ENCODE measurements at regions not wholly inside any gene's neighbourhood (a gene's known extent, or its start where the extent isn't known, plus 50 kb on each side); places are given as distances from the start of the nearest gene placed in this dataset.
"Not testable (repeated sequence)": the region's sequence is repeated elsewhere in the genome, so short reads cannot be mapped to it uniquely, and the experiment has no call there.

DNA sequence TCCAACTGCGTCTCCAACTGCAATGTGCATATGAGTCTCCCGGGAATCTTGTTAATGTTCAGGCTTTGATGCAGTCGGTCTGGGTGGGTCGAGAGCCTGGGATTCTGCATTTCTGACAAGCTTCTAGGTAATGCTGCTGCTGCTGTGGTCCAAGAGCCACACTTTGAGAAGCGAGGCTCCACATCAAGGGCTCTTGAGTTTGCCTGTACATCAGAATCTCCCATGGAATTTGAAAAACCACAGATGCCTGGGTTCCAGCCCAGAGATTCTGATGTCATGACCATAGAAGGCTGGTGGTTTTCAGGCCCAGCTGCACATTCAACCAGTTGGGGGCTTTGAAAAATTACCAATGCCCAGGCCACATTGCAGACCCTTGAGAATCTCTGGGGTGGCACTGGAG, 93.9 kb upstream of the TARDBP start:
- no peak for TF ChIP-seq CTCF (IDR thresholded peaks at IDR 0.05; ENCODE audit: unreplicated experiment)
- H3K27me3 Mint-ChIP-seq (ENCODE audit: low read depth), result peaks cover 5% of the 10 kb centered on the region
- no peak for DNase-seq (ENCODE audit: low spot score in 2 of 2, unreplicated experiment in 2 of 2)
- H3K36me3 Mint-ChIP-seq, result no peaks in the 10 kb centered on the region
- H3K9me3 Mint-ChIP-seq, result no peaks in the 10 kb centered on the region
- no peak overlapping the region for H3K4me3 Mint-ChIP-seq
- H3K27ac Mint-ChIP-seq, result no peak overlapping the region
- peaks cover 5% of the 10 kb centered on the region for H3K4me1 Mint-ChIP-seq

GRCh38 chr1:10920063-10920626, 92.3 kb upstream of the TARDBP start:
- H3K4me1 Mint-ChIP-seq, result peaks cover 5% of the 10 kb centered on the region
- H3K27ac Mint-ChIP-seq, result no peak overlapping the region
- peaks cover 5% of the 10 kb centered on the region for H3K27me3 Mint-ChIP-seq (ENCODE audit: low read depth)
- TF ChIP-seq CTCF (IDR thresholded peaks at IDR 0.05; ENCODE audit: unreplicated experiment), result no peak
- DNase-seq (ENCODE audit: low spot score in 2 of 2, unreplicated experiment in 2 of 2), result no peak
- H3K9me3 Mint-ChIP-seq, result no peaks in the 10 kb centered on the region
- no peak overlapping the region for H3K4me3 Mint-ChIP-seq
- H3K36me3 Mint-ChIP-seq, result no peaks in the 10 kb centered on the region

DNA sequence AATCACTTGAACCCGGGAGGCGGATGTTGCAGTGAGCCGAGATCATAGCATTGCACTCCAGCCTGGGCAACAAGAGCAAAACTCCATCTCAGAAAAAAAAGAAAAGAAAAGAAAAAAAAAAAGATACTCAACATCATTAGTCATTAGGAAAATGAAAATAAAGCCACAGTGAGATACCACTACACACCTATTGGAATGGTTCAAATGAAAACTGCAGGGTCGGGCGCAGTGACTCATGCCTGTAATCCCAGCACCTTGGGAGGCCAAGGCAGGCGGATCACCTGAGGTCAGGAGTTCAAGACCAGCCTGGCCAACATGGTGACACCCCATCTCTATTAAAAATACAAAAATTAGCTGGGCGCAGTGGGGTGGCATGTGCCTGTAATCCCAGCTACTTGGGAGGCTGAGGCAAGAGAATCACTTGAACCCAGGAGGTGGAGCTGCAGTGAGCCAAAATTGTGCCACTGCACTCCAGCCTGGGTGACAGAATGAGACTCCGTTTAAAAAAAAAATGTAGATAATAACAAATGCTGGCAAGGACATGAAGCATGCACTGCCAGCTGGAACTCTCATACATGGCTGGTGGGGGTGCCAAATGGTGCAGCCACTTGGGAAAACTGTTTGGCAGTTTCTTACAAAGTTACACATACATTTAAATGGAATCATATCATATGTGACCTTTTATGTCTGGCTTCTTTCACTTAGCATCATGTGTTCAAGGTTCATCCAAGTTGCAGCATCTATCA, 90.0 kb upstream of the TARDBP start:
- not testable (repeated sequence) for H3K27me3 Mint-ChIP-seq (ENCODE audit: low read depth); H3K27ac Mint-ChIP-seq; H3K4me1 Mint-ChIP-seq; H3K4me3 Mint-ChIP-seq; H3K36me3 Mint-ChIP-seq; DNase-seq (ENCODE audit: low spot score in 2 of 2, unreplicated experiment in 2 of 2); H3K9me3 Mint-ChIP-seq

DNA sequence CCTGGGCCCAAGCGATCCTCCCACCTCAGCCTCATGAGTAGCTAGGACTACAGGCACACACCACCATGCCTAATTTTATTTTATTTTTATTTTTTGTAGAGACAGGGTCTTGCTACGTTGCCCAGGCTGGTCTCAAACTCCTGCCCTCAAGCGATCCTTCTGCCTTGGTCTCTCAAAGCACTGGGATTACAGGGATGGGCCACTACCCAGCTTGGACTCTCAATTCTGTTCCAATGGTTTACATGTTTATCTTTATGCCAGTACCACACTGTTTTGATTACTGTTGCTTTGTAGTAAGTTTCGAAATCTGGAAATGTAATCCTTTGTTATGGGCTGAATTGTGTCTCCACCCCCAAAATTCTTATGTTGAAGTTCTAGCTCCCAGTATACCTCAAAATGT, 88.4 kb upstream of the TARDBP start:
- no peaks in the 10 kb centered on the region for H3K4me1 Mint-ChIP-seq
- no peaks in the 10 kb centered on the region for H3K27me3 Mint-ChIP-seq (ENCODE audit: low read depth)
- H3K4me3 Mint-ChIP-seq, result no peak overlapping the region
- H3K36me3 Mint-ChIP-seq, result no peaks in the 10 kb centered on the region
- no peak for DNase-seq (ENCODE audit: low spot score in 2 of 2, unreplicated experiment in 2 of 2)
- no peak overlapping the region for H3K27ac Mint-ChIP-seq
- peaks cover 5% of the 10 kb centered on the region for H3K9me3 Mint-ChIP-seq
- no peak for TF ChIP-seq CTCF (IDR thresholded peaks at IDR 0.05; ENCODE audit: unreplicated experiment)

GRCh38 chr1:10928654-10929053, 83.8 kb upstream of the TARDBP start:
- Mint-ChIP-seq H3K27ac (no peak overlapping the region), H3K36me3 (no peaks in the 10 kb centered on the region), H3K4me1 (no peaks in the 10 kb centered on the region), H3K4me3 (no peak overlapping the region), H3K27me3 (ENCODE audit: low read depth) (no peaks in the 10 kb centered on the region), H3K9me3 (peaks cover 5% of the 10 kb centered on the region)
- TF ChIP-seq CTCF (IDR thresholded peaks at IDR 0.05; ENCODE audit: unreplicated experiment), result no peak
- DNase-seq (ENCODE audit: low spot score in 2 of 2, unreplicated experiment in 2 of 2), result no peak

DNA sequence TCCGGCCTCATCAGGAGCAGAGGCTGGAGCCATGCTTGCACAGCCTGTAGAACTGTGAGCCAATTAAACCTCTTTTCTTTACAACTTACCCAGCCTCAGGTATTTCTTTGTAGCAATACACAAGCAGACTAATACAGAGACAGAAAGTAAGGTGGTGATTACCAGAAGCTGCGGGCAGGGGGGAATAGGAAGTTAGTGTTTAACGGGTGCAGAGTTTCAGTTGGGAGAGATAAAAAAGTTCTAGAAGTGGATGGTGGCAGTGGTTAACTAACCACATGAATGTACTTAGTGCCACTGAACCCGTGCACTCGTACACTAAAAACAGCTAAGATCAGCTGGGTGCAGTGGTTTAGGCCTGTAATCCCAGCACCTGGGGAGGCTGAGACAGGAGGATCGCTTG, 80.4 kb upstream of the TARDBP start:
- Mint-ChIP-seq H3K4me1 (peaks cover 2% of the 10 kb centered on the region), H3K27me3 (ENCODE audit: low read depth) (no peaks in the 10 kb centered on the region), H3K4me3 (no peak overlapping the region), H3K9me3 (peaks cover 5% of the 10 kb centered on the region), H3K36me3 (no peaks in the 10 kb centered on the region), H3K27ac (no peak overlapping the region)
- DNase-seq (ENCODE audit: low spot score in 2 of 2, unreplicated experiment in 2 of 2), result no peak
- no peak for TF ChIP-seq CTCF (IDR thresholded peaks at IDR 0.05; ENCODE audit: unreplicated experiment)

All from mesothelial cell of epicardium (in vitro differentiated cells).